ENCODE measurements at regions not wholly inside any gene's neighbourhood (a gene's known extent, or its start where the extent isn't known, plus 50 kb on each side); places are given as distances from the start of the nearest gene placed in this dataset.
"Not testable (repeated sequence)": the region's sequence is repeated elsewhere in the genome, so short reads cannot be mapped to it uniquely, and the experiment has no call there.

- DNase-seq (ENCODE audit: low read depth) = peak; percentile 14
Measured at GRCh38 chr14:86796221-86797074, 1196.5 kb downstream of the GALC start.

- DNase-seq (ENCODE audit: low read depth) = no peak
Measured at GRCh38 chr14:86794689-86795088, 1198.3 kb downstream of the GALC start.

- peak; percentile 30 for DNase-seq (ENCODE audit: low read depth)
Measured at GRCh38 chr14:86790408-86791364, 1202.3 kb downstream of the GALC start.

GRCh38 chr14:86788224-86788623 lies 1204.8 kb downstream of the GALC start:
- DNase-seq (ENCODE audit: low read depth) = peak; percentile 5

GRCh38 chr14:86787717-86788116 lies 1205.3 kb downstream of the GALC start:
- peak; percentile 39 for DNase-seq (ENCODE audit: low read depth)

GRCh38 chr14:86782092-86782580 lies 1210.8 kb downstream of the GALC start:
- DNase-seq (ENCODE audit: low read depth) = no peak

- DNase-seq (ENCODE audit: low read depth) = no peak
Measured at GRCh38 chr14:86780876-86781510, 1212.0 kb downstream of the GALC start.

- DNase-seq (ENCODE audit: low read depth) = no peak
Measured at GRCh38 chr14:86780461-86780860, 1212.5 kb downstream of the GALC start.

GRCh38 chr14:86779416-86779815 lies 1213.6 kb downstream of the GALC start:
- peak; percentile 14 for DNase-seq (ENCODE audit: low read depth)

- DNase-seq (ENCODE audit: low read depth) = peak; percentile 76
Measured at GRCh38 chr14:86777963-86778602, 1214.9 kb downstream of the GALC start.

GRCh38 chr14:86775896-86776295 lies 1217.1 kb downstream of the GALC start:
- DNase-seq (ENCODE audit: low read depth) = not testable (repeated sequence)

GRCh38 chr14:86774916-86775315 lies 1218.1 kb downstream of the GALC start:
- DNase-seq (ENCODE audit: low read depth) = no peak

- DNase-seq (ENCODE audit: low read depth) = no peak
Measured at GRCh38 chr14:86772075-86772474, 1220.9 kb downstream of the GALC start.

- no peak for DNase-seq (ENCODE audit: low read depth)
Measured at GRCh38 chr14:86770186-86770585, 1222.8 kb downstream of the GALC start.

GRCh38 chr14:86766469-86766868 lies 1226.5 kb downstream of the GALC start:
- DNase-seq (ENCODE audit: low read depth) = peak; percentile 6

GRCh38 chr14:86761611-86762010 lies 1231.4 kb downstream of the GALC start:
- no peak for DNase-seq (ENCODE audit: low read depth)

GRCh38 chr14:86756521-86757190 lies 1226.7 kb downstream of the FLRT2 start:
- DNase-seq (ENCODE audit: low read depth) = no peak

GRCh38 chr14:86750488-86750887 lies 1220.5 kb downstream of the FLRT2 start:
- DNase-seq (ENCODE audit: low read depth) = not testable (repeated sequence)

GRCh38 chr14:86739761-86740160 lies 1209.8 kb downstream of the FLRT2 start:
- DNase-seq (ENCODE audit: low read depth) = no peak

GRCh38 chr14:86731427-86731826 lies 1201.5 kb downstream of the FLRT2 start:
- DNase-seq (ENCODE audit: low read depth) = not testable (repeated sequence)

- no peak for DNase-seq (ENCODE audit: low read depth)
Measured at GRCh38 chr14:86723254-86723624, 1193.3 kb downstream of the FLRT2 start.

Measured in iris pigment epithelial cell (primary cell).